WTC11 (cell line): ENCODE measurements at regions not wholly inside any gene's neighbourhood (a gene's known extent, or its start where the extent isn't known, plus 50 kb on each side); places are given as distances from the start of the nearest gene placed in this dataset.

ENCODE experiments used
- ATAC-seq: fragments of 200-7000 bp; cut with Tn5 transposase; 2 replicates; pipeline ENCODE4 v1.10.0; 2021; ENCODE audit warnings: mild to moderate bottlenecking, moderate library complexity
- CTCF ChIA-PET: fragments of 300-600 bp; sonication (Branson Sonifier 250); formaldehyde crosslinking; loops from one replicate; lab custom pipeline; 2021; ENCODE audit warnings: antibody characterized with exemption; lab: Charles Lee
- POLR2A ChIA-PET: fragments of 350-600 bp; sonication (Branson Sonifier 250); formaldehyde crosslinking; loops from one replicate; lab custom pipeline; 2021; ENCODE audit warnings: antibody characterized with exemption; lab: Charles Lee
- DNase-seq: peaks from one replicate; pipeline ENCODE4 v3.0.0; 2021; ENCODE audit warnings: low spot score
- H3K27ac Mint-ChIP-seq: 2 replicates; pipeline ENCODE4 v1.8.0; 2021; ENCODE audit warnings: mixed read lengths
- H3K27me3 Mint-ChIP-seq: 2 replicates; pipeline ENCODE4 v1.8.0; 2021; ENCODE audit warnings: low read depth, mild to moderate bottlenecking, moderate library complexity, mixed read lengths
- H3K36me3 Mint-ChIP-seq: 2 replicates; pipeline ENCODE4 v1.8.0; 2021; ENCODE audit warnings: mixed read lengths
- H3K4me1 Mint-ChIP-seq: 2 replicates; pipeline ENCODE4 v1.8.0; 2022; ENCODE audit warnings: mixed read lengths
- H3K4me3 Mint-ChIP-seq: 2 replicates; pipeline ENCODE4 v1.8.0; 2021; ENCODE audit warnings: mild to moderate bottlenecking, moderate library complexity, mixed read lengths
- H3K9me3 Mint-ChIP-seq: 2 replicates; pipeline ENCODE4 v1.8.0; 2021; ENCODE audit warnings: mixed read lengths
- CBFB ChIP-seq: sonication (generic); formaldehyde crosslinking; IDR thresholded peaks from 2 replicates; pipeline ENCODE4 v1.8.1; 2022; ENCODE audit warnings: mild to moderate bottlenecking, low read depth, missing genetic modification reagents
- FOXK1 ChIP-seq: sonication (generic); formaldehyde crosslinking; IDR thresholded peaks from 2 replicates; pipeline ENCODE4 v1.8.0; 2022; ENCODE audit warnings: mild to moderate bottlenecking, moderate library complexity, missing genetic modification reagents
- RELA ChIP-seq: sonication (generic); formaldehyde crosslinking; IDR thresholded peaks from 2 replicates; pipeline ENCODE4 v1.8.1; 2022; ENCODE audit warnings: missing genetic modification reagents, mild to moderate bottlenecking, borderline replicate concordance
- ZNF416 ChIP-seq: fragments of 250-450 bp; sonication (Bioruptor Pico); IDR thresholded peaks from 2 replicates; pipeline ENCODE4 v1.9.0; 2021; ENCODE audit warnings: mild to moderate bottlenecking, inconsistent platforms
- TF ChIP-seq, protein P1 (sequence below): sonication (generic); formaldehyde crosslinking; IDR thresholded peaks from 2 replicates; pipeline ENCODE4 v1.8.0; 2022; ENCODE audit warnings: missing genetic modification reagents
- TF ChIP-seq, protein P2 (sequence below): sonication (generic); formaldehyde crosslinking; conservative IDR thresholded peaks from 2 replicates; pipeline ENCODE4 v1.8.1; 2022; ENCODE audit warnings: mild to moderate bottlenecking, missing genetic modification reagents
- TF ChIP-seq, protein P3 (sequence below): sonication (generic); formaldehyde crosslinking; IDR thresholded peaks from 2 replicates; pipeline ENCODE4 v1.8.1; 2022; ENCODE audit warnings: low read depth, mild to moderate bottlenecking, moderate library complexity, missing genetic modification reagents, borderline replicate concordance
- TF ChIP-seq, protein P4 (sequence below): sonication (generic); formaldehyde crosslinking; IDR thresholded peaks from 2 replicates; pipeline ENCODE4 v1.8.0; 2023; ENCODE audit warnings: mild to moderate bottlenecking, missing genetic modification reagents
- TF ChIP-seq, protein P5 (sequence below): fragments of 250-450 bp; sonication (Bioruptor Pico); IDR thresholded peaks from 2 replicates; pipeline ENCODE4 v2.1.2; 2022; ENCODE audit warnings: mild to moderate bottlenecking, moderate library complexity
- TF ChIP-seq, protein P6 (sequence below): sonication (generic); formaldehyde crosslinking; IDR thresholded peaks from 2 replicates; pipeline ENCODE4 v1.8.1; 2023; ENCODE audit warnings: mild to moderate bottlenecking, missing genetic modification reagents, moderate library complexity
- TF ChIP-seq, protein P7 (sequence below): sonication (generic); formaldehyde crosslinking; IDR thresholded peaks from 2 replicates; pipeline ENCODE4 v1.8.0; 2022; ENCODE audit warnings: mild to moderate bottlenecking, missing genetic modification reagents
- TF ChIP-seq, protein P8 (sequence below): sonication (generic); formaldehyde crosslinking; IDR thresholded peaks from 2 replicates; pipeline ENCODE4 v1.8.1; 2022; ENCODE audit warnings: mild to moderate bottlenecking, missing genetic modification reagents, moderate library complexity, borderline replicate concordance

DNA sequence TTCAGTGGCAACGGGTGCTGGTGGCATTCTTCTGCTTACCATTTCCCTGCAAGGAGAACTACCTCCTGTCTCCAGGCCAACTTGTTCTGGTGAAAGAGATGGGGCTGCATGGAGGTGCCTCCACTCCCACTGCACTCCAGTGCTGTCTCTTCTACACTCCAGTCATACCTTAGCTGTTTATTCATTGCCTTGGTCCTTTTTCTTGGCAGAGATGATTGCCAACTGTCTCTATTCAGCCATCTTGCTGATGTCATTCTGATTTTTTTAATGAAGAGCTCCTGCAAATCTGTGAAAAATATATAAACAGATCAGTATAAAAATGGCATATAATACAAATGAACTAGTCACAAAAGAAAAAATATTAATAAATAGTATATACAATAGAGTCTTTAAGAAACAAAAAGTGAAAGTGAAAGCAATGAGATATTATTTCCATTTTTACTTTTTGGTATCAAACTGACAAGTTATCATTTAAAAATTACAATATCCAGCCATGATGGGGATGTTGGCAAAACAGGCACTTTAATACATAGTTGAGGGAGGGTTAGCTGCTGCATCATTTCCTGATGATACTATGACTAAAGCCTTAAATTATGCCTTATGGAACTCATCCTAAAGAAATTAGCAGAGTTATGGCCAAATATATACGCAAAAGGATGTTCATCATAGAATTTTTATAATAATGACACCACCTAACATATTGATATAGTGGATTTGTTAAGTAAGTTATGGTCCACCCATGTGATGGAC is 109.4 kb downstream of the CARTPT start:
- Mint-ChIP-seq H3K36me3 (peaks cover 26% of the 10 kb centered on the region), H3K9me3 (peaks cover 49% of the 10 kb centered on the region), H3K4me1 (peaks cover 25% of the 10 kb centered on the region), H3K27ac (no peak overlapping the region), H3K4me3 (no peak overlapping the region), H3K27me3 (peaks cover 17% of the 10 kb centered on the region)
- ChIA-PET CTCF (no interaction called here), POLR2A (no interaction called here)
- ATAC-seq: no peak
- TF ChIP-seq, protein P1, sequence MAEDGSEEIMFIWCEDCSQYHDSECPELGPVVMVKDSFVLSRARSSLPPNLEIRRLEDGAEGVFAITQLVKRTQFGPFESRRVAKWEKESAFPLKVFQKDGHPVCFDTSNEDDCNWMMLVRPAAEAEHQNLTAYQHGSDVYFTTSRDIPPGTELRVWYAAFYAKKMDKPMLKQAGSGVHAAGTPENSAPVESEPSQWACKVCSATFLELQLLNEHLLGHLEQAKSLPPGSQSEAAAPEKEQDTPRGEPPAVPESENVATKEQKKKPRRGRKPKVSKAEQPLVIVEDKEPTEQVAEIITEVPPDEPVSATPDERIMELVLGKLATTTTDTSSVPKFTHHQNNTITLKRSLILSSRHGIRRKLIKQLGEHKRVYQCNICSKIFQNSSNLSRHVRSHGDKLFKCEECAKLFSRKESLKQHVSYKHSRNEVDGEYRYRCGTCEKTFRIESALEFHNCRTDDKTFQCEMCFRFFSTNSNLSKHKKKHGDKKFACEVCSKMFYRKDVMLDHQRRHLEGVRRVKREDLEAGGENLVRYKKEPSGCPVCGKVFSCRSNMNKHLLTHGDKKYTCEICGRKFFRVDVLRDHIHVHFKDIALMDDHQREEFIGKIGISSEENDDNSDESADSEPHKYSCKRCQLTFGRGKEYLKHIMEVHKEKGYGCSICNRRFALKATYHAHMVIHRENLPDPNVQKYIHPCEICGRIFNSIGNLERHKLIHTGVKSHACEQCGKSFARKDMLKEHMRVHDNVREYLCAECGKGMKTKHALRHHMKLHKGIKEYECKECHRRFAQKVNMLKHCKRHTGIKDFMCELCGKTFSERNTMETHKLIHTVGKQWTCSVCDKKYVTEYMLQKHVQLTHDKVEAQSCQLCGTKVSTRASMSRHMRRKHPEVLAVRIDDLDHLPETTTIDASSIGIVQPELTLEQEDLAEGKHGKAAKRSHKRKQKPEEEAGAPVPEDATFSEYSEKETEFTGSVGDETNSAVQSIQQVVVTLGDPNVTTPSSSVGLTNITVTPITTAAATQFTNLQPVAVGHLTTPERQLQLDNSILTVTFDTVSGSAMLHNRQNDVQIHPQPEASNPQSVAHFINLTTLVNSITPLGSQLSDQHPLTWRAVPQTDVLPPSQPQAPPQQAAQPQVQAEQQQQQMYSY (CRISPR knock-in tag): no peak
- TF ChIP-seq, protein P2, sequence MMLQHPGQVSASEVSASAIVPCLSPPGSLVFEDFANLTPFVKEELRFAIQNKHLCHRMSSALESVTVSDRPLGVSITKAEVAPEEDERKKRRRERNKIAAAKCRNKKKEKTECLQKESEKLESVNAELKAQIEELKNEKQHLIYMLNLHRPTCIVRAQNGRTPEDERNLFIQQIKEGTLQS (CRISPR knock-in tag): no peak
- TF ChIP-seq, protein P3, sequence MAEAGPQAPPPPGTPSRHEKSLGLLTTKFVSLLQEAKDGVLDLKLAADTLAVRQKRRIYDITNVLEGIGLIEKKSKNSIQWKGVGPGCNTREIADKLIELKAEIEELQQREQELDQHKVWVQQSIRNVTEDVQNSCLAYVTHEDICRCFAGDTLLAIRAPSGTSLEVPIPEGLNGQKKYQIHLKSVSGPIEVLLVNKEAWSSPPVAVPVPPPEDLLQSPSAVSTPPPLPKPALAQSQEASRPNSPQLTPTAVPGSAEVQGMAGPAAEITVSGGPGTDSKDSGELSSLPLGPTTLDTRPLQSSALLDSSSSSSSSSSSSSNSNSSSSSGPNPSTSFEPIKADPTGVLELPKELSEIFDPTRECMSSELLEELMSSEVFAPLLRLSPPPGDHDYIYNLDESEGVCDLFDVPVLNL: no peak
- TF ChIP-seq RELA: no peak
- TF ChIP-seq, protein P4, sequence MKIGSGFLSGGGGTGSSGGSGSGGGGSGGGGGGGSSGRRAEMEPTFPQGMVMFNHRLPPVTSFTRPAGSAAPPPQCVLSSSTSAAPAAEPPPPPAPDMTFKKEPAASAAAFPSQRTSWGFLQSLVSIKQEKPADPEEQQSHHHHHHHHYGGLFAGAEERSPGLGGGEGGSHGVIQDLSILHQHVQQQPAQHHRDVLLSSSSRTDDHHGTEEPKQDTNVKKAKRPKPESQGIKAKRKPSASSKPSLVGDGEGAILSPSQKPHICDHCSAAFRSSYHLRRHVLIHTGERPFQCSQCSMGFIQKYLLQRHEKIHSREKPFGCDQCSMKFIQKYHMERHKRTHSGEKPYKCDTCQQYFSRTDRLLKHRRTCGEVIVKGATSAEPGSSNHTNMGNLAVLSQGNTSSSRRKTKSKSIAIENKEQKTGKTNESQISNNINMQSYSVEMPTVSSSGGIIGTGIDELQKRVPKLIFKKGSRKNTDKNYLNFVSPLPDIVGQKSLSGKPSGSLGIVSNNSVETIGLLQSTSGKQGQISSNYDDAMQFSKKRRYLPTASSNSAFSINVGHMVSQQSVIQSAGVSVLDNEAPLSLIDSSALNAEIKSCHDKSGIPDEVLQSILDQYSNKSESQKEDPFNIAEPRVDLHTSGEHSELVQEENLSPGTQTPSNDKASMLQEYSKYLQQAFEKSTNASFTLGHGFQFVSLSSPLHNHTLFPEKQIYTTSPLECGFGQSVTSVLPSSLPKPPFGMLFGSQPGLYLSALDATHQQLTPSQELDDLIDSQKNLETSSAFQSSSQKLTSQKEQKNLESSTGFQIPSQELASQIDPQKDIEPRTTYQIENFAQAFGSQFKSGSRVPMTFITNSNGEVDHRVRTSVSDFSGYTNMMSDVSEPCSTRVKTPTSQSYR (CRISPR knock-in tag): no peak
- TF ChIP-seq, protein P5, sequence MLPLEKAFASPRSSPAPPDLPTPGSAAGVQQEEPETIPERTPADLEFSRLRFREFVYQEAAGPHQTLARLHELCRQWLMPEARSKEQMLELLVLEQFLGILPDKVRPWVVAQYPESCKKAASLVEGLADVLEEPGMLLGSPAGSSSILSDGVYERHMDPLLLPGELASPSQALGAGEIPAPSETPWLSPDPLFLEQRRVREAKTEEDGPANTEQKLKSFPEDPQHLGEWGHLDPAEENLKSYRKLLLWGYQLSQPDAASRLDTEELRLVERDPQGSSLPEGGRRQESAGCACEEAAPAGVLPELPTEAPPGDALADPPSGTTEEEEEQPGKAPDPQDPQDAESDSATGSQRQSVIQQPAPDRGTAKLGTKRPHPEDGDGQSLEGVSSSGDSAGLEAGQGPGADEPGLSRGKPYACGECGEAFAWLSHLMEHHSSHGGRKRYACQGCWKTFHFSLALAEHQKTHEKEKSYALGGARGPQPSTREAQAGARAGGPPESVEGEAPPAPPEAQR (CRISPR knock-in tag): no peak
- TF ChIP-seq, protein P6, sequence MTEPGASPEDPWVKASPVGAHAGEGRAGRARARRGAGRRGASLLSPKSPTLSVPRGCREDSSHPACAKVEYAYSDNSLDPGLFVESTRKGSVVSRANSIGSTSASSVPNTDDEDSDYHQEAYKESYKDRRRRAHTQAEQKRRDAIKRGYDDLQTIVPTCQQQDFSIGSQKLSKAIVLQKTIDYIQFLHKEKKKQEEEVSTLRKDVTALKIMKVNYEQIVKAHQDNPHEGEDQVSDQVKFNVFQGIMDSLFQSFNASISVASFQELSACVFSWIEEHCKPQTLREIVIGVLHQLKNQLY: no peak
- TF ChIP-seq, protein P7, sequence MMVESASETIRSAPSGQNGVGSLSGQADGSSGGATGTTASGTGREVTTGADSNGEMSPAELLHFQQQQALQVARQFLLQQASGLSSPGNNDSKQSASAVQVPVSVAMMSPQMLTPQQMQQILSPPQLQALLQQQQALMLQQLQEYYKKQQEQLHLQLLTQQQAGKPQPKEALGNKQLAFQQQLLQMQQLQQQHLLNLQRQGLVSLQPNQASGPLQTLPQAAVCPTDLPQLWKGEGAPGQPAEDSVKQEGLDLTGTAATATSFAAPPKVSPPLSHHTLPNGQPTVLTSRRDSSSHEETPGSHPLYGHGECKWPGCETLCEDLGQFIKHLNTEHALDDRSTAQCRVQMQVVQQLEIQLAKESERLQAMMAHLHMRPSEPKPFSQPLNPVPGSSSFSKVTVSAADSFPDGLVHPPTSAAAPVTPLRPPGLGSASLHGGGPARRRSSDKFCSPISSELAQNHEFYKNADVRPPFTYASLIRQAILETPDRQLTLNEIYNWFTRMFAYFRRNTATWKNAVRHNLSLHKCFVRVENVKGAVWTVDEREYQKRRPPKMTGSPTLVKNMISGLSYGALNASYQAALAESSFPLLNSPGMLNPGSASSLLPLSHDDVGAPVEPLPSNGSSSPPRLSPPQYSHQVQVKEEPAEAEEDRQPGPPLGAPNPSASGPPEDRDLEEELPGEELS (CRISPR knock-in tag): no peak
- no peak for TF ChIP-seq FOXK1 (CRISPR knock-in tag)
- no peak for TF ChIP-seq CBFB
- no peak for TF ChIP-seq ZNF416 (CRISPR knock-in tag)
- TF ChIP-seq, protein P8, sequence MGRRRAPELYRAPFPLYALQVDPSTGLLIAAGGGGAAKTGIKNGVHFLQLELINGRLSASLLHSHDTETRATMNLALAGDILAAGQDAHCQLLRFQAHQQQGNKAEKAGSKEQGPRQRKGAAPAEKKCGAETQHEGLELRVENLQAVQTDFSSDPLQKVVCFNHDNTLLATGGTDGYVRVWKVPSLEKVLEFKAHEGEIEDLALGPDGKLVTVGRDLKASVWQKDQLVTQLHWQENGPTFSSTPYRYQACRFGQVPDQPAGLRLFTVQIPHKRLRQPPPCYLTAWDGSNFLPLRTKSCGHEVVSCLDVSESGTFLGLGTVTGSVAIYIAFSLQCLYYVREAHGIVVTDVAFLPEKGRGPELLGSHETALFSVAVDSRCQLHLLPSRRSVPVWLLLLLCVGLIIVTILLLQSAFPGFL (CRISPR knock-in tag): no peak
- no peak for DNase-seq
